ENCODE measurements at regions not wholly inside any gene's neighbourhood (a gene's known extent, or its start where the extent isn't known, plus 50 kb on each side); places are given as distances from the start of the nearest gene placed in this dataset.

GRCh38 chr1:239600588-239600987 is 214.2 kb downstream of the CHRM3 start (continued):
- TF ChIP-seq, protein P1, sequence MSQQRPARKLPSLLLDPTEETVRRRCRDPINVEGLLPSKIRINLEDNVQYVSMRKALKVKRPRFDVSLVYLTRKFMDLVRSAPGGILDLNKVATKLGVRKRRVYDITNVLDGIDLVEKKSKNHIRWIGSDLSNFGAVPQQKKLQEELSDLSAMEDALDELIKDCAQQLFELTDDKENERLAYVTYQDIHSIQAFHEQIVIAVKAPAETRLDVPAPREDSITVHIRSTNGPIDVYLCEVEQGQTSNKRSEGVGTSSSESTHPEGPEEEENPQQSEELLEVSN (IDR thresholded peaks at IDR 0.05), result no peak
- TF ChIP-seq CHD1 (IDR thresholded peaks at IDR 0.05; ENCODE audit: low read depth, low read length), result no peak
- no peak for TF ChIP-seq CEBPB (IDR thresholded peaks at IDR 0.05; ENCODE audit: low read depth, low read length)

Measured in H1 (cell line).